Kidney epithelial cell (primary cell): ENCODE measurements at regions not wholly inside any gene's neighbourhood (a gene's known extent, or its start where the extent isn't known, plus 50 kb on each side); places are given as distances from the start of the nearest gene placed in this dataset.
"Not testable (repeated sequence)": the region's sequence is repeated elsewhere in the genome, so short reads cannot be mapped to it uniquely, and the experiment has no call there.

Experiments
- DNase-seq: peaks from one replicate; pipeline ENCODE4 v3.0.0-alpha.2; 2010; ENCODE audit warnings: low read depth
- H3K27me3 ChIP-seq: 2 replicates; pipeline ENCODE4 v1.6.0; 2011; ENCODE audit warnings: low read length; ENCODE audit not compliant: control insufficient read depth, insufficient read depth
- H3K36me3 ChIP-seq: 2 replicates; pipeline ENCODE4 v1.5.1; 2011; ENCODE audit warnings: low read length; ENCODE audit not compliant: control insufficient read depth, insufficient read depth
- H3K4me3 ChIP-seq: 2 replicates; pipeline ENCODE4 v1.5.1; 2011; ENCODE audit warnings: low read depth, mild to moderate bottlenecking, control low read depth, low read length
- CTCF ChIP-seq: IDR thresholded peaks from 2 replicates; pipeline ENCODE4 v1.5.1; 2011; ENCODE audit warnings: mild to moderate bottlenecking, moderate library complexity, low read length, control low read depth, inconsistent platforms; ENCODE audit not compliant: insufficient read depth, poor library complexity, severe bottlenecking

DNA sequence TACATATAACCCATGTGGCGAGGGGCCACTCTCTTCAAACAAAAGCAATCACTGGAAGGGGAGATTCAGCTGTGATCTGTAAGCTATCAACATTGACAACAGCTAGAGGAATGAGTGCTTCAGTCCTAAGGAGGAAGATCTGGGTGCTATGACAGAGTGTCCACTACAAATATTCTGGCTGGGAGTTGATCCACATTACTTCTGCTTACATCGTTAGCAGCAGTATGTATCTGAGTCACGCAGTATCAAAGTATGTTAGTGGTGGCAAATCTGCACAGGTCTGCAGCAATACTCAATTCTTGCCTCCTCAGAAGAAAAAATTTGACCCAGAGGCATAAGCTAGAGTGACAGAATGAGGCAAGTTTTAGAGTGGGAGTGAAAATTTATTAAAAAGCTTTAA is 267.0 kb downstream of the PTH2R start:
- H3K27me3 ChIP-seq, result no peaks in the 10 kb centered on the region
- TF ChIP-seq CTCF, result no peak
- H3K4me3 ChIP-seq, result no peak overlapping the region
- no peaks in the 10 kb centered on the region for H3K36me3 ChIP-seq
- DNase-seq, result no peak

DNA sequence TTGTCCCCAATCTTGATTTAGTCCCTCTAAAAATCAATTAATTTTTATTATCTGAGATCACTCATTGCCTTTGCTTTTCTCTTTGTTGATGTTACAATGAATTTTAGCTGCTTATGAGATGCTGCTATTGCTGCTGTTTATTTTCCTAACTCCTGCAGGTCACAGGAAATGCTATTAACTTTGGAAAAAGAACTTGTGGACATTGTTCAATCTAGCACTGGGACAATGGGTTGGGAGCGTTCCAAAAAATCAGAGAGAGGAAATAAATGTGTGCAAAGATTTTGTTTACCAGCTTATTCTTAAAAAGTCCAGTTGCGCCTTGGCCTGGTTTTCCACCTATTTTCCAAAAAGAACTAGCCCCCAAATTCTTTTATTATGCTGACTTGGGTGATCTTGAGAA is 268.3 kb downstream of the PTH2R start:
- no peak for DNase-seq
- Histone ChIP-seq H3K4me3 (no peak overlapping the region), H3K27me3 (no peaks in the 10 kb centered on the region), H3K36me3 (no peaks in the 10 kb centered on the region)
- no peak for TF ChIP-seq CTCF

DNA sequence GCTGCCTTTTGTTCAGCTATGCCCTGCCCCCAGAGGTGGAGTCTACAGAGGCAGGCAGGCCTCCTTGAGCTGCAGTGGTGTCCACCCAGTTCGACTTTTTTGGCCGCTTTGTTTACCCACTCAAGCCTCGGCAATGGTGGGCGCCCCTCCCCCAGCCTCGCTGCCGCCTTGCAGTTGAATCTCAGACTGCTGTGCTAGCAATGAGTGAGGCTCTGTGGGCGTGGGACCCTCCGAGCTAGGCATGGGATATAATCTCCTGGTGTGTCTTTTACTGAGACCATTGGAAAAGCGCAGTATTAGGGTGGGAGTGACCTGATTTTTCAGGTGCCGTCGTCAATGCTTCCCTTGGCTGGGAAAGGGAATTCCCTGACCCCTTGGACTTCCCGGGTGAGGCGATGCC is 279.3 kb downstream of the PTH2R start:
- not testable (repeated sequence) for H3K36me3 ChIP-seq, H3K4me3 ChIP-seq

GRCh38 chr2:208686665-208687064 is 280.1 kb downstream of the PTH2R start:
- Histone ChIP-seq H3K4me3 (no peak overlapping the region), H3K27me3 (no peaks in the 10 kb centered on the region), H3K36me3 (no peaks in the 10 kb centered on the region)
- DNase-seq, result no peak
- no peak for TF ChIP-seq CTCF

More for the DNA sequence above, 279.3 kb downstream of the PTH2R start:
- H3K27me3 ChIP-seq, DNase-seq: not testable (repeated sequence)

GRCh38 chr2:208687720-208688119 is 281.1 kb downstream of the PTH2R start:
- not testable (repeated sequence) for DNase-seq, H3K36me3 ChIP-seq, H3K27me3 ChIP-seq, H3K4me3 ChIP-seq

- no peaks in the 10 kb centered on the region for H3K27me3 ChIP-seq
- no peak for TF ChIP-seq CTCF
- H3K4me3 ChIP-seq, result no peak overlapping the region
- H3K36me3 ChIP-seq, result no peaks in the 10 kb centered on the region
- no peak for DNase-seq
Measured at GRCh38 chr2:208698114-208698513, 291.5 kb downstream of the PTH2R start.

DNA sequence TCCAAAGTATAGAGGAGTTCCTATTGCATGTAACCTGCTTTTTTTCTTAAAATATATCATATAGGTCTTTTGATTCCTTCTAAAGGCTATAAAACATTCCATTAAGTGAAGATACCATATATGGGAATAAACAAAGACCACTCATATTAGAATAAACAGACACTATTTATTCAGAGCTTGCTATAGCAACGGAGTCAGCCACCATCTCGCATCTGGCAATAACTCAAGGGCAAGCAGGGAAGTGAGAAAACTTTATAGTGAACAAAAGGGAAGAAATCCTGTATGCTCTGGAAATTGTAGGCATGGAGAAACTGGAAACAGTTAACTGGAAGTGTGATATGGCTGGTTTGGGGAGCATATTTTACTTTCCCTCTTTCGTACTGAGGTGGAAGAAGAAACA is 301.9 kb downstream of the PTH2R start:
- DNase-seq, result no peak
- TF ChIP-seq CTCF, result no peak
- H3K27me3 ChIP-seq, result no peaks in the 10 kb centered on the region
- no peak overlapping the region for H3K4me3 ChIP-seq
- no peaks in the 10 kb centered on the region for H3K36me3 ChIP-seq
